Loucy (cell line): ENCODE measurements at regions not wholly inside any gene's neighbourhood (a gene's known extent, or its start where the extent isn't known, plus 50 kb on each side); places are given as distances from the start of the nearest gene placed in this dataset.

ENCODE experiments used
- H2AFZ ChIP-seq: fragments of 200-600 bp; sonication (generic); 2 replicates; pipeline ENCODE4 v1.6.0; 2016; ENCODE audit warnings: antibody characterized with exemption, mild to moderate bottlenecking, low read length, moderate library complexity
- H3F3A ChIP-seq: fragments of 200-600 bp; 2 replicates; pipeline ENCODE4 v1.6.0; 2016; ENCODE audit warnings: antibody characterized with exemption, low read depth, mild to moderate bottlenecking
- H3K27me3 ChIP-seq: fragments of 200-600 bp; sonication (generic); 2 replicates; pipeline ENCODE4 v1.6.1; 2014; ENCODE audit warnings: low read length, mild to moderate bottlenecking; ENCODE audit not compliant: insufficient read depth, poor library complexity, severe bottlenecking
- H3K36me3 ChIP-seq: fragments of 200-600 bp; sonication (generic); 2 replicates; pipeline ENCODE4 v1.6.1; 2016; ENCODE audit warnings: low read length; ENCODE audit not compliant: insufficient read depth
- H3K4me1 ChIP-seq: fragments of 200-600 bp; sonication (generic); 2 replicates; pipeline ENCODE4 v1.5.1; 2014; ENCODE audit warnings: low read length, mild to moderate bottlenecking; ENCODE audit not compliant: insufficient read depth, poor library complexity, severe bottlenecking
- H3K4me2 ChIP-seq: fragments of 200-600 bp; sonication (generic); 2 replicates; pipeline ENCODE4 v1.6.0; 2014; ENCODE audit warnings: antibody characterized with exemption, low read length, low read depth, mild to moderate bottlenecking; ENCODE audit not compliant: poor library complexity, severe bottlenecking
- H3K4me3 ChIP-seq: fragments of 200-600 bp; sonication (generic); 2 replicates; pipeline ENCODE4 v1.5.1; 2014; ENCODE audit warnings: low read length, mild to moderate bottlenecking, mixed read lengths; ENCODE audit not compliant: poor library complexity, severe bottlenecking
- H3K79me2 ChIP-seq: fragments of 200-600 bp; sonication (generic); 2 replicates; pipeline ENCODE4 v1.6.1; 2014; ENCODE audit warnings: low read length; ENCODE audit not compliant: insufficient read depth
- H3K9ac ChIP-seq: fragments of 200-600 bp; sonication (generic); 2 replicates; pipeline ENCODE4 v1.6.0; 2014; ENCODE audit warnings: mild to moderate bottlenecking, low read depth, low read length, moderate library complexity; ENCODE audit not compliant: poor library complexity, severe bottlenecking
- H3K9me2 ChIP-seq: fragments of 200-600 bp; sonication (generic); replicated peaks from 2 replicates; pipeline ENCODE4 v1.6.1; 2016; ENCODE audit warnings: low read depth, low read length, mixed read lengths
- H3K9me3 ChIP-seq: fragments of 200-600 bp; sonication (generic); 2 replicates; pipeline ENCODE4 v1.6.1; 2014; ENCODE audit warnings: mild to moderate bottlenecking, antibody characterized with exemption, low read length, low read depth; ENCODE audit not compliant: insufficient read depth
- H4K20me1 ChIP-seq: fragments of 200-600 bp; sonication (generic); 2 replicates; pipeline ENCODE4 v1.6.0; 2014; ENCODE audit warnings: antibody characterized with exemption, low read length, mild to moderate bottlenecking; ENCODE audit not compliant: insufficient read depth, poor library complexity, severe bottlenecking
- EZH2phosphoT487 ChIP-seq: fragments of 200-600 bp; IDR thresholded peaks from 2 replicates; pipeline ENCODE4 v1.6.1; 2018; ENCODE audit warnings: antibody characterized with exemption, mild to moderate bottlenecking, moderate library complexity, borderline replicate concordance
- TF ChIP-seq, protein P1 (sequence below): fragments of 200-600 bp; sonication (generic); conservative IDR thresholded peaks from 2 replicates; pipeline ENCODE4 v1.5.1; 2014; ENCODE audit warnings: mild to moderate bottlenecking, antibody characterized with exemption, low read length

DNA sequence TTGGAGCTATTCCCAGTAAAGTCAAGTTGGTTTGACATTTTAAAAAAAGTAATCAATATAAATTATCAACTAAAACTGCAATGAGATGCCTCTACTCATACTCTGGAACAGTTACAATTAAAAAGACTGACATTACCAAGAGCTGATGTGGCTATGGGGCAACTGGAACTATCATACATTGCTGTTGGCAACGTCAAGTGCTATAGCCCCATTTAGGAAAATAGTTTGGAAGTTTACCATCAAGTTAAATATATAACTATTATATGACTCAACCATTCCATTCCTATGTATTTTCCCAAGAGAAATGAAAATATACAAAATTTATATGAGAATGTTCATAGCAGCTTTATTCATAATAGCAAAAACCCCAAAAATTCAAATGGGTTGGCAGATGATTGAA lies 111.4 kb upstream of the HDGFL1 start:
- TF ChIP-seq, protein P1, sequence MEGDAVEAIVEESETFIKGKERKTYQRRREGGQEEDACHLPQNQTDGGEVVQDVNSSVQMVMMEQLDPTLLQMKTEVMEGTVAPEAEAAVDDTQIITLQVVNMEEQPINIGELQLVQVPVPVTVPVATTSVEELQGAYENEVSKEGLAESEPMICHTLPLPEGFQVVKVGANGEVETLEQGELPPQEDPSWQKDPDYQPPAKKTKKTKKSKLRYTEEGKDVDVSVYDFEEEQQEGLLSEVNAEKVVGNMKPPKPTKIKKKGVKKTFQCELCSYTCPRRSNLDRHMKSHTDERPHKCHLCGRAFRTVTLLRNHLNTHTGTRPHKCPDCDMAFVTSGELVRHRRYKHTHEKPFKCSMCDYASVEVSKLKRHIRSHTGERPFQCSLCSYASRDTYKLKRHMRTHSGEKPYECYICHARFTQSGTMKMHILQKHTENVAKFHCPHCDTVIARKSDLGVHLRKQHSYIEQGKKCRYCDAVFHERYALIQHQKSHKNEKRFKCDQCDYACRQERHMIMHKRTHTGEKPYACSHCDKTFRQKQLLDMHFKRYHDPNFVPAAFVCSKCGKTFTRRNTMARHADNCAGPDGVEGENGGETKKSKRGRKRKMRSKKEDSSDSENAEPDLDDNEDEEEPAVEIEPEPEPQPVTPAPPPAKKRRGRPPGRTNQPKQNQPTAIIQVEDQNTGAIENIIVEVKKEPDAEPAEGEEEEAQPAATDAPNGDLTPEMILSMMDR = no peak
- TF ChIP-seq EZH2phosphoT487 = no peak
- Histone ChIP-seq H3K27me3 (no peaks in the 10 kb centered on the region), H3K36me3 (no peaks in the 10 kb centered on the region), H3K9me2 (no peaks in the 10 kb centered on the region), H3K4me1 (no peaks in the 10 kb centered on the region), H3F3A (no peaks in the 10 kb centered on the region), H4K20me1 (no peaks in the 10 kb centered on the region), H3K4me2 (no peak overlapping the region), H3K79me2 (no peaks in the 10 kb centered on the region), H3K9ac (no peak overlapping the region), H2AFZ (no peak overlapping the region), H3K4me3 (no peak overlapping the region), H3K9me3 (no peaks in the 10 kb centered on the region)

DNA sequence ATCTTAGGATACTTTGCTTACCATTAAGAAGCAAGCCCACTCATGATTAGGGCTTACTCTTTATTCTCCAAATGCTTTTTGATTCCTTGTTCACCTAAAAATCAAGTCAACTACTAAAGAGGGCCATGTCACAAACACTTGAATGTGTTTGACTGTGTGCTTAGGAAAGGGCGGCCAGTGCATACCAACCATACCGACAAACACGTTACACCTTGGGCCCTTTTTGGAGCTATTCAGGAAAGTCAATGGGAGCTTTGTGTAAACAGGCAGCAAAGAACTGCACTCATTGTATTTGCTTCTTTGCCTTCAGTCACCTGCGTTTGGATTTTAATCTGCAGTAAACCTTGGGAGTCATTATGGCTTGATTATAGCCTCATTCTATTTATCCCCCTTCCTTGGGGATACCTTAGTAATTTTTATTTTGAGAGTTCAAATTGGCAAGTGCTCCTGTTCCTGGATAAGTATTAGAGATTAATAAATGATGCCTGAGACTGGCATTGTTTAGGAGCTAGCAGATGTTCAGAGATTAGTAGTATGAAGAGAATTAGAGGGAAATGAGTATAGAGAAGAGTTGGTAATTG lies 102.6 kb upstream of the HDGFL1 start:
- H4K20me1 ChIP-seq = no peaks in the 10 kb centered on the region
- H3F3A ChIP-seq = no peaks in the 10 kb centered on the region
- H2AFZ ChIP-seq = no peak overlapping the region
- H3K4me2 ChIP-seq = no peak overlapping the region
- H3K4me3 ChIP-seq = no peak overlapping the region
- no peaks in the 10 kb centered on the region for H3K36me3 ChIP-seq
- no peaks in the 10 kb centered on the region for H3K79me2 ChIP-seq
- peaks cover 25% of the 10 kb centered on the region for H3K4me1 ChIP-seq
- H3K27me3 ChIP-seq = no peaks in the 10 kb centered on the region
- H3K9ac ChIP-seq = no peak overlapping the region
- no peaks in the 10 kb centered on the region for H3K9me2 ChIP-seq
- TF ChIP-seq EZH2phosphoT487 = no peak
- TF ChIP-seq, protein P1 = no peak
- H3K9me3 ChIP-seq = no peaks in the 10 kb centered on the region

DNA sequence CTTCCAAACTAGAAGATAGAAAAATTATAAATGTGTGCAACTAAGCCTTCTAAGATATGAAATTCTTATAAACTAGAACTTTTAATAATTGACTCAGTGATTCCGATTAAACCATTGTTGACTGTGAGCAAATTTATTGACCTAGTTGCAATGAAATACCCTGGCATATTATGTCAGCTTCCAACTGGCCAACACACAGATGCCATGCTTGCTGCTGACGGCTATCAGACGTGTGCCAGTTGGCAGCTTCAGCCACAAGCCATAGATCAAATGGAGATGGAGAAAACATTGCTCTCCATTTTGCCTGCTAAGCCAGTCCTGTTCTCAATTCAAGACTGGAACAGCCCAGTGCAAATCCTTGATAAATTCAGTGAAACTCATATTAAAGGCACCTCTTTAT lies 101.7 kb upstream of the HDGFL1 start:
- no peaks in the 10 kb centered on the region for H4K20me1 ChIP-seq
- H3K4me1 ChIP-seq = peaks cover 28% of the 10 kb centered on the region
- H2AFZ ChIP-seq = no peak overlapping the region
- no peaks in the 10 kb centered on the region for H3K9me2 ChIP-seq
- no peaks in the 10 kb centered on the region for H3F3A ChIP-seq
- no peaks in the 10 kb centered on the region for H3K36me3 ChIP-seq
- H3K4me2 ChIP-seq = no peak overlapping the region
- no peak overlapping the region for H3K4me3 ChIP-seq
- H3K79me2 ChIP-seq = no peaks in the 10 kb centered on the region
- no peak overlapping the region for H3K9ac ChIP-seq
- H3K9me3 ChIP-seq = no peaks in the 10 kb centered on the region
- TF ChIP-seq EZH2phosphoT487 = no peak
- TF ChIP-seq, protein P1 = no peak
- H3K27me3 ChIP-seq = no peaks in the 10 kb centered on the region
